Endodermal cell (in vitro differentiated cells): ENCODE measurements at regions not wholly inside any gene's neighbourhood (a gene's known extent, or its start where the extent isn't known, plus 50 kb on each side); places are given as distances from the start of the nearest gene placed in this dataset.

Experiments used
- DNase-seq: peaks from one replicate; pipeline ENCODE4 v3.0.0-alpha.2; 2017
- H3K27ac ChIP-seq: 2 replicates; pipeline ENCODE4 v1.5.1; 2013; ENCODE audit warnings: mild to moderate bottlenecking, low read depth, low read length, moderate library complexity
- H3K27me3 ChIP-seq: 2 replicates; pipeline ENCODE4 v1.6.1; 2013; ENCODE audit warnings: mild to moderate bottlenecking, low read length, moderate library complexity; ENCODE audit not compliant: insufficient read depth, control insufficient read depth, poor library complexity, severe bottlenecking
- H3K36me3 ChIP-seq: 2 replicates; pipeline ENCODE4 v1.7.0; 2013; ENCODE audit warnings: mild to moderate bottlenecking, low read length, moderate library complexity; ENCODE audit not compliant: control insufficient read depth, insufficient read depth
- H3K4me1 ChIP-seq: one replicate; pipeline ENCODE4 v1.7.0; 2013; ENCODE audit warnings: low read length; ENCODE audit not compliant: control insufficient read depth, insufficient read depth
- H3K4me3 ChIP-seq: 2 replicates; pipeline ENCODE4 v1.5.1; 2013; ENCODE audit warnings: mild to moderate bottlenecking, low read length, moderate library complexity
- H3K9ac ChIP-seq: 2 replicates; pipeline ENCODE4 v1.6.1; 2013; ENCODE audit warnings: mild to moderate bottlenecking, low read length, moderate library complexity; ENCODE audit not compliant: poor library complexity, severe bottlenecking; ENCODE audit errors: extremely low read depth
- H3K9me3 ChIP-seq: 2 replicates; pipeline ENCODE4 v1.6.1; 2013; ENCODE audit warnings: mild to moderate bottlenecking, low read length, moderate library complexity; ENCODE audit not compliant: control insufficient read depth
- H3K27ac Mint-ChIP-seq: 2 replicates; pipeline ENCODE4 v1.8.0; 2020; ENCODE audit warnings: mixed read lengths
- H3K27me3 Mint-ChIP-seq: 2 replicates; pipeline ENCODE4 v1.8.0; 2021; ENCODE audit warnings: mild to moderate bottlenecking, mixed read lengths; ENCODE audit not compliant: insufficient read depth
- H3K36me3 Mint-ChIP-seq: 2 replicates; pipeline ENCODE4 v1.8.0; 2020; ENCODE audit warnings: low read depth, mixed read lengths
- H3K4me1 Mint-ChIP-seq: 2 replicates; pipeline ENCODE4 v1.8.0; 2020; ENCODE audit warnings: mixed read lengths
- H3K4me3 Mint-ChIP-seq: 2 replicates; pipeline ENCODE4 v1.8.0; 2020; ENCODE audit warnings: mild to moderate bottlenecking, moderate library complexity, mixed read lengths
- H3K9me3 Mint-ChIP-seq: 2 replicates; pipeline ENCODE4 v1.8.0; 2020; ENCODE audit warnings: mild to moderate bottlenecking, mixed read lengths
- WGBS, 2 experiments: methylation state at CpG; one replicate each; pipeline versions ENCODE4 v1.1.5 to v1.1.7; 2013; ENCODE audit warnings: missing lambda C conversion rate in 2 of 2, mixed read lengths in 1 of 2; ENCODE audit not compliant: insufficient coverage in 1 of 2, insufficient read length in 1 of 2; 5-methylcytosine and 5-hydroxymethylcytosine counted together
- TF ChIP-seq, protein P1 (sequence below): fragments of 200-600 bp; sonication (generic); conservative IDR thresholded peaks from 2 replicates; pipeline ENCODE4 v1.5.0; 2021; ENCODE audit warnings: antibody characterized with exemption, mild to moderate bottlenecking

GRCh38 chr10:131503992-131504391, 192.5 kb upstream of the TCERG1L start:
- no peaks in the 10 kb centered on the region for H3K36me3 Mint-ChIP-seq
- TF ChIP-seq, protein P1, sequence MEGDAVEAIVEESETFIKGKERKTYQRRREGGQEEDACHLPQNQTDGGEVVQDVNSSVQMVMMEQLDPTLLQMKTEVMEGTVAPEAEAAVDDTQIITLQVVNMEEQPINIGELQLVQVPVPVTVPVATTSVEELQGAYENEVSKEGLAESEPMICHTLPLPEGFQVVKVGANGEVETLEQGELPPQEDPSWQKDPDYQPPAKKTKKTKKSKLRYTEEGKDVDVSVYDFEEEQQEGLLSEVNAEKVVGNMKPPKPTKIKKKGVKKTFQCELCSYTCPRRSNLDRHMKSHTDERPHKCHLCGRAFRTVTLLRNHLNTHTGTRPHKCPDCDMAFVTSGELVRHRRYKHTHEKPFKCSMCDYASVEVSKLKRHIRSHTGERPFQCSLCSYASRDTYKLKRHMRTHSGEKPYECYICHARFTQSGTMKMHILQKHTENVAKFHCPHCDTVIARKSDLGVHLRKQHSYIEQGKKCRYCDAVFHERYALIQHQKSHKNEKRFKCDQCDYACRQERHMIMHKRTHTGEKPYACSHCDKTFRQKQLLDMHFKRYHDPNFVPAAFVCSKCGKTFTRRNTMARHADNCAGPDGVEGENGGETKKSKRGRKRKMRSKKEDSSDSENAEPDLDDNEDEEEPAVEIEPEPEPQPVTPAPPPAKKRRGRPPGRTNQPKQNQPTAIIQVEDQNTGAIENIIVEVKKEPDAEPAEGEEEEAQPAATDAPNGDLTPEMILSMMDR, result no peak
- WGBS, 2 experiments, result 86 to 87% methylated on average over 2 of the region's 2 CpGs

GRCh38 chr10:131511391-131511790, 199.9 kb upstream of the TCERG1L start:
- no peaks in the 10 kb centered on the region for H3K27me3 ChIP-seq
- Mint-ChIP-seq H3K27me3 (peaks cover 15% of the 10 kb centered on the region), H3K36me3 (no peaks in the 10 kb centered on the region), H3K4me3 (no peak overlapping the region), H3K27ac (no peak overlapping the region), H3K9me3 (peaks cover 31% of the 10 kb centered on the region), H3K4me1 (no peaks in the 10 kb centered on the region)
- H3K4me1 ChIP-seq, result no peaks in the 10 kb centered on the region
- H3K9ac ChIP-seq, result no peak overlapping the region
- no peak overlapping the region for H3K27ac ChIP-seq
- TF ChIP-seq, protein P1, result no peak
- 87 to 90% methylated on average over 7 to 9 of the region's 9 CpGs for WGBS, 2 experiments
- no peak for DNase-seq
- H3K9me3 ChIP-seq, result peaks cover 20% of the 10 kb centered on the region
- no peak overlapping the region for H3K4me3 ChIP-seq
- H3K36me3 ChIP-seq, result no peaks in the 10 kb centered on the region

More at GRCh38 chr10:131503992-131504391, 192.5 kb upstream of the TCERG1L start:
- Mint-ChIP-seq H3K27ac (no peak overlapping the region), H3K4me3 (no peak overlapping the region), H3K4me1 (no peaks in the 10 kb centered on the region), H3K9me3 (peaks cover 43% of the 10 kb centered on the region), H3K27me3 (peaks cover 7% of the 10 kb centered on the region)
- no peaks in the 10 kb centered on the region for H3K4me1 ChIP-seq
- no peaks in the 10 kb centered on the region for H3K36me3 ChIP-seq
- no peak overlapping the region for H3K27ac ChIP-seq
- H3K27me3 ChIP-seq, result no peaks in the 10 kb centered on the region
- H3K9me3 ChIP-seq, result peaks cover 8% of the 10 kb centered on the region
- no peak overlapping the region for H3K4me3 ChIP-seq
- no peak overlapping the region for H3K9ac ChIP-seq
- no peak for DNase-seq

DNA sequence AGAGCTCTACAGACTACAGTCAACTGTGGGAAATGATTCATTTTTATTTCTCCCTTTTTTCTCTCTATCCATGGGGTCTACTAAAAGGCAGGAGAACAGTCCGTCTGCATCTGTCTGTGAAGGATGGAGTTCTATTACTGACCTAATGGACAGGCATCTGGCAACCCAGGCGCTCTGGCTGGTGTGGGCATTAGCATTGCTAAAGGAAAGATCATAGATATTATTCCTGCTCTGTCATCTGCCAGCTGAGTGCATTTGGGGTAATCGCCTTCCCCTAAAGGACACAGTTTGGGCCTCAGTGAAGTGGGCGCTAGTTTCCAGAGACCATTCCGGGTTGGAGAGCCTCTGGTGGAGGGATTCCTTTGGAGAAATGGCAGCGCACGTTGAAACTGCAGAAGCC, 201.3 kb upstream of the TCERG1L start:
- WGBS, 2 experiments, result 95% methylated on average over 5 to 7 of the region's 7 CpGs
- no peaks in the 10 kb centered on the region for H3K4me1 Mint-ChIP-seq
- H3K4me3 ChIP-seq, result no peak overlapping the region
- TF ChIP-seq, protein P1, result no peak
- peaks cover 20% of the 10 kb centered on the region for H3K9me3 ChIP-seq
- no peaks in the 10 kb centered on the region for H3K4me1 ChIP-seq
- no peaks in the 10 kb centered on the region for H3K36me3 Mint-ChIP-seq
- H3K9me3 Mint-ChIP-seq, result peaks cover 28% of the 10 kb centered on the region
- H3K27me3 ChIP-seq, result no peaks in the 10 kb centered on the region
- H3K4me3 Mint-ChIP-seq, result no peak overlapping the region
- no peak for DNase-seq
- peaks cover 15% of the 10 kb centered on the region for H3K27me3 Mint-ChIP-seq
- no peak overlapping the region for H3K9ac ChIP-seq
- no peak overlapping the region for H3K27ac Mint-ChIP-seq
- H3K27ac ChIP-seq, result no peak overlapping the region
- no peaks in the 10 kb centered on the region for H3K36me3 ChIP-seq
